Inflammatory macrophage treated with lipopolysaccharide for 4 hours (primary cell): ENCODE measurements at regions not wholly inside any gene's neighbourhood (a gene's known extent, or its start where the extent isn't known, plus 50 kb on each side); places are given as distances from the start of the nearest gene placed in this dataset.

Source experiments
- DNase-seq: peaks from one replicate; pipeline ENCODE4 v3.0.0-alpha.2; 2020

GRCh38 chr13:85535316-85536084 lies 263.7 kb downstream of the SLITRK6 start:
- no peak for DNase-seq

- no peak for DNase-seq
These were observed 265.3 kb downstream of the SLITRK6 start for GRCh38 chr13:85533911-85534310.

GRCh38 chr13:85529218-85529594 lies 270.0 kb downstream of the SLITRK6 start:
- no peak for DNase-seq

- no peak for DNase-seq
These were observed 270.6 kb downstream of the SLITRK6 start for GRCh38 chr13:85528491-85529217.

- DNase-seq = no peak
These were observed 271.9 kb downstream of the SLITRK6 start for GRCh38 chr13:85527316-85527715.

- DNase-seq = no peak
These were observed 273.8 kb downstream of the SLITRK6 start for GRCh38 chr13:85525411-85525810.

GRCh38 chr13:85521657-85522056 lies 277.6 kb downstream of the SLITRK6 start:
- no peak for DNase-seq

GRCh38 chr13:85520445-85520844 lies 278.8 kb downstream of the SLITRK6 start:
- no peak for DNase-seq

- no peak for DNase-seq
These were observed 279.9 kb downstream of the SLITRK6 start for GRCh38 chr13:85519363-85519762.

GRCh38 chr13:85512421-85512820 lies 286.8 kb downstream of the SLITRK6 start:
- DNase-seq = no peak

GRCh38 chr13:85509512-85509911 lies 289.7 kb downstream of the SLITRK6 start:
- no peak for DNase-seq

GRCh38 chr13:85508683-85509329 lies 290.4 kb downstream of the SLITRK6 start:
- no peak for DNase-seq

GRCh38 chr13:85503797-85504196 lies 295.4 kb downstream of the SLITRK6 start:
- DNase-seq = no peak

GRCh38 chr13:85501616-85502015 lies 297.6 kb downstream of the SLITRK6 start:
- no peak for DNase-seq

GRCh38 chr13:85500696-85501256 lies 298.4 kb downstream of the SLITRK6 start:
- no peak for DNase-seq

GRCh38 chr13:85498774-85499173 lies 300.4 kb downstream of the SLITRK6 start:
- DNase-seq = no peak

- no peak for DNase-seq
These were observed 301.6 kb downstream of the SLITRK6 start for GRCh38 chr13:85497652-85498051.

GRCh38 chr13:85492283-85492682 lies 306.9 kb downstream of the SLITRK6 start:
- no peak for DNase-seq

GRCh38 chr13:85486663-85487062 lies 312.6 kb downstream of the SLITRK6 start:
- no peak for DNase-seq

- DNase-seq = no peak
These were observed 326.1 kb downstream of the SLITRK6 start for GRCh38 chr13:85473144-85473543.

GRCh38 chr13:85469320-85469719 lies 329.9 kb downstream of the SLITRK6 start:
- DNase-seq = no peak

GRCh38 chr13:85462792-85463425 lies 336.3 kb downstream of the SLITRK6 start:
- no peak for DNase-seq

GRCh38 chr13:85461621-85462020 lies 337.6 kb downstream of the SLITRK6 start:
- DNase-seq = no peak
